GM10266 (cell line): ENCODE measurements at regions not wholly inside any gene's neighbourhood (a gene's known extent, or its start where the extent isn't known, plus 50 kb on each side); places are given as distances from the start of the nearest gene placed in this dataset.

Source experiments
- DNase-seq: peaks from one replicate; pipeline ENCODE4 v3.0.0; 2012; ENCODE audit errors: extremely low spot score
- CTCF ChIP-seq: IDR thresholded peaks from 2 replicates; pipeline ENCODE4 v1.5.1; 2012; ENCODE audit warnings: mild to moderate bottlenecking, low read depth; ENCODE audit not compliant: control insufficient read depth, insufficient read depth; ENCODE audit errors: missing control alignments

- no peak for TF ChIP-seq CTCF
- no peak for DNase-seq
Measured at GRCh38 chr11:112748713-112749543, 212.3 kb upstream of the NCAM1 start.

GRCh38 chr11:112751329-112751728, 209.9 kb upstream of the NCAM1 start:
- no peak for DNase-seq
- TF ChIP-seq CTCF = no peak

GRCh38 chr11:112751772-112752171, 209.4 kb upstream of the NCAM1 start:
- no peak for TF ChIP-seq CTCF

GRCh38 chr11:112752563-112752962, 208.7 kb upstream of the NCAM1 start:
- no peak for DNase-seq

More at GRCh38 chr11:112751772-112752171, 209.4 kb upstream of the NCAM1 start:
- DNase-seq = no peak

GRCh38 chr11:112753706-112754105, 207.5 kb upstream of the NCAM1 start:
- DNase-seq = no peak
- TF ChIP-seq CTCF = no peak

More at GRCh38 chr11:112752563-112752962, 208.7 kb upstream of the NCAM1 start:
- no peak for TF ChIP-seq CTCF

- no peak for TF ChIP-seq CTCF
Measured at GRCh38 chr11:112759418-112759817, 201.8 kb upstream of the NCAM1 start.

GRCh38 chr11:112760396-112761059, 200.7 kb upstream of the NCAM1 start:
- no peak for TF ChIP-seq CTCF
- DNase-seq = no peak

More at GRCh38 chr11:112759418-112759817, 201.8 kb upstream of the NCAM1 start:
- DNase-seq = no peak
